Neutrophil (primary cell): ENCODE measurements at regions not wholly inside any gene's neighbourhood (a gene's known extent, or its start where the extent isn't known, plus 50 kb on each side); places are given as distances from the start of the nearest gene placed in this dataset.

Experiments used
- H3K27ac ChIP-seq: fragments of 200-600 bp; sonication (generic); 2 replicates; pipeline ENCODE4 v1.5.1; 2016; ENCODE audit warnings: mild to moderate bottlenecking, moderate library complexity
- H3K27me3 ChIP-seq: fragments of 200-600 bp; sonication (generic); 2 replicates; pipeline ENCODE4 v1.6.0; 2016; ENCODE audit warnings: mild to moderate bottlenecking
- H3K36me3 ChIP-seq: fragments of 200-600 bp; sonication (generic); 2 replicates; pipeline ENCODE4 v1.5.1; 2017
- H3K4me1 ChIP-seq, 2 experiments: fragments of 200-600 bp in 1 of 2; sonication (generic) in 1 of 2; 1 replicate in 1 of 2; 2 replicates in 1 of 2; pipeline versions ENCODE4 v1.5.1 to v1.6.1; 2013 to 2016; ENCODE audit warnings: low read depth in 1 of 2, low read length in 1 of 2, mild to moderate bottlenecking in 1 of 2, moderate library complexity in 1 of 2; ENCODE audit not compliant: control insufficient read depth in 1 of 2, insufficient read depth in 1 of 2
- H3K4me3 ChIP-seq, 2 experiments: fragments of 200-600 bp in 1 of 2; sonication (generic) in 1 of 2; 1 replicate in 1 of 2; 2 replicates in 1 of 2; pipeline ENCODE4 v1.5.1; 2013 to 2016; ENCODE audit warnings: low read depth in 1 of 2, low read length in 1 of 2, mild to moderate bottlenecking in 1 of 2, moderate library complexity in 1 of 2
- H3K9me3 ChIP-seq: fragments of 200-600 bp; sonication (generic); 2 replicates; pipeline ENCODE4 v1.5.1; 2016
- CTCF ChIP-seq: fragments of 200-600 bp; sonication (generic); IDR thresholded peaks from 2 replicates; pipeline ENCODE4 v1.5.1; 2016; ENCODE audit warnings: antibody characterized with exemption

GRCh38 chr16:60027351-60027750 lies 1293.2 kb upstream of the GOT2 start:
- Histone ChIP-seq H3K27ac (no peak overlapping the region), H3K9me3 (no peaks in the 10 kb centered on the region), H3K36me3 (no peaks in the 10 kb centered on the region), H3K27me3 (no peaks in the 10 kb centered on the region), H3K4me1 (no peaks in the 10 kb centered on the region), H3K4me3 (no peak overlapping the region)
- no peak for TF ChIP-seq CTCF

GRCh38 chr16:60013076-60013475 lies 1279.0 kb upstream of the GOT2 start:
- Histone ChIP-seq H3K27me3 (no peaks in the 10 kb centered on the region), H3K4me3 (no peak overlapping the region), H3K9me3 (no peaks in the 10 kb centered on the region), H3K27ac (no peak overlapping the region), H3K4me1 (no peaks in the 10 kb centered on the region), H3K36me3 (no peaks in the 10 kb centered on the region)
- no peak for TF ChIP-seq CTCF

GRCh38 chr16:60001523-60001922 lies 1267.4 kb upstream of the GOT2 start:
- TF ChIP-seq CTCF, result no peak
- no peaks in the 10 kb centered on the region for H3K36me3 ChIP-seq

GRCh38 chr16:59997706-59998105 lies 1263.6 kb upstream of the GOT2 start:
- no peaks in the 10 kb centered on the region for H3K27me3 ChIP-seq
- no peak for TF ChIP-seq CTCF
- H3K9me3 ChIP-seq, result no peaks in the 10 kb centered on the region
- no peaks in the 10 kb centered on the region for H3K36me3 ChIP-seq
- H3K4me1 ChIP-seq, result no peaks in the 10 kb centered on the region
- H3K27ac ChIP-seq, result no peak overlapping the region
- H3K4me3 ChIP-seq, result no peak overlapping the region

More at GRCh38 chr16:60001523-60001922, 1267.4 kb upstream of the GOT2 start:
- Histone ChIP-seq H3K4me3 (no peak overlapping the region), H3K27me3 (no peaks in the 10 kb centered on the region), H3K27ac (no peak overlapping the region), H3K9me3 (no peaks in the 10 kb centered on the region), H3K4me1 (no peaks in the 10 kb centered on the region)

- Histone ChIP-seq H3K27ac (no peak overlapping the region), H3K36me3 (no peaks in the 10 kb centered on the region), H3K4me1 (no peaks in the 10 kb centered on the region), H3K4me3 (no peak overlapping the region), H3K27me3 (no peaks in the 10 kb centered on the region), H3K9me3 (no peaks in the 10 kb centered on the region)
- TF ChIP-seq CTCF, result no peak
Measured at GRCh38 chr16:59993101-59993500, 1259.0 kb upstream of the GOT2 start.

GRCh38 chr16:59991171-59991570 lies 1257.1 kb upstream of the GOT2 start:
- no peaks in the 10 kb centered on the region for H3K4me1 ChIP-seq
- H3K9me3 ChIP-seq, result no peaks in the 10 kb centered on the region
- no peak overlapping the region for H3K4me3 ChIP-seq
- H3K27me3 ChIP-seq, result no peaks in the 10 kb centered on the region
- no peak overlapping the region for H3K27ac ChIP-seq
- no peaks in the 10 kb centered on the region for H3K36me3 ChIP-seq
- TF ChIP-seq CTCF, result no peak
